HepG2 (cell line): ENCODE measurements at regions not wholly inside any gene's neighbourhood (a gene's known extent, or its start where the extent isn't known, plus 50 kb on each side); places are given as distances from the start of the nearest gene placed in this dataset.

ENCODE experiments used
- ELF4 ChIP-seq: sonication (generic); formaldehyde crosslinking; IDR thresholded peaks from 2 replicates; pipeline ENCODE4 v1.5.0; 2020; ENCODE audit warnings: missing genetic modification reagents, mild to moderate bottlenecking, moderate library complexity, borderline replicate concordance
- FIP1L1 ChIP-seq: fragments of 200-400 bp; formaldehyde crosslinking; IDR thresholded peaks from 2 replicates; pipeline ENCODE4 v1.6.1; 2018; ENCODE audit warnings: low read depth, mild to moderate bottlenecking, low read length, moderate library complexity, borderline replicate concordance; ENCODE audit not compliant: insufficient read depth
- FOXA1 ChIP-seq, 2 experiments: fragments of 450-650 bp in 1 of 2; sonication (generic) in 1 of 2; formaldehyde crosslinking in 1 of 2; IDR thresholded peaks; 2 replicates each; pipeline versions ENCODE4 v1.4.0 to v1.6.1; 2016 to 2020; ENCODE audit warnings: missing genetic modification reagents in 1 of 2
- HNRNPH1 ChIP-seq: fragments of 200-400 bp; formaldehyde crosslinking; optimal IDR thresholded peaks from 2 replicates; pipeline ENCODE3; 2017; ENCODE audit warnings: mild to moderate bottlenecking, low read depth, low read length
- NFE2L2 ChIP-seq: fragments of 150-350 bp; IDR thresholded peaks from 2 replicates; pipeline ENCODE4 v1.6.1; 2014; ENCODE audit warnings: low read length
- POLR2A ChIP-seq, 2 experiments: IDR thresholded peaks; 2 replicates each; pipeline ENCODE4 v1.6.1; 2011; ENCODE audit warnings: low read depth in 2 of 2, low read length in 2 of 2, mild to moderate bottlenecking in 1 of 2, moderate library complexity in 1 of 2; ENCODE audit not compliant: insufficient read depth in 1 of 2
- RAD21 ChIP-seq: fragments of 450-650 bp; formaldehyde crosslinking; IDR thresholded peaks from 2 replicates; pipeline ENCODE4 v1.5.0; 2020; ENCODE audit warnings: mild to moderate bottlenecking
- REST ChIP-seq, 2 experiments: IDR thresholded peaks; 2 replicates each; pipeline ENCODE4 v1.6.1; 2011 to 2012; ENCODE audit warnings: low read length in 2 of 2, borderline replicate concordance in 1 of 2, low read depth in 1 of 2, mild to moderate bottlenecking in 1 of 2, moderate library complexity in 1 of 2
- SALL1 ChIP-seq: sonication (generic); formaldehyde crosslinking; IDR thresholded peaks from 2 replicates; pipeline ENCODE4 v1.8.0; 2022; ENCODE audit warnings: mild to moderate bottlenecking, missing genetic modification reagents
- SP5 ChIP-seq: IDR thresholded peaks from 2 replicates; pipeline ENCODE4 v1.6.1; 2016; ENCODE audit warnings: low read depth, borderline replicate concordance
- ZHX1 ChIP-seq: sonication (generic); formaldehyde crosslinking; IDR thresholded peaks from 2 replicates; pipeline ENCODE4 v1.8.1; 2022; ENCODE audit warnings: low read depth, mild to moderate bottlenecking, missing genetic modification reagents
- ZNF619 ChIP-seq: sonication (generic); formaldehyde crosslinking; IDR thresholded peaks from 2 replicates; pipeline ENCODE4 v1.4.0; 2020; ENCODE audit warnings: mild to moderate bottlenecking, missing genetic modification reagents
- ZSCAN31 ChIP-seq: sonication (generic); formaldehyde crosslinking; IDR thresholded peaks from 2 replicates; pipeline ENCODE4 v1.5.0; 2020; ENCODE audit warnings: low read depth, mild to moderate bottlenecking, missing genetic modification reagents
- TF ChIP-seq, protein P1 (sequence below), 2 experiments: sonication (generic) in 1 of 2; formaldehyde crosslinking in 1 of 2; IDR thresholded peaks; 2 replicates each; pipeline versions ENCODE4 v1.5.1 to v1.6.1; 2011 to 2020; ENCODE audit warnings: borderline replicate concordance in 1 of 2, low read depth in 1 of 2, low read length in 1 of 2, mild to moderate bottlenecking in 1 of 2, missing genetic modification reagents in 1 of 2, moderate library complexity in 1 of 2

DNA sequence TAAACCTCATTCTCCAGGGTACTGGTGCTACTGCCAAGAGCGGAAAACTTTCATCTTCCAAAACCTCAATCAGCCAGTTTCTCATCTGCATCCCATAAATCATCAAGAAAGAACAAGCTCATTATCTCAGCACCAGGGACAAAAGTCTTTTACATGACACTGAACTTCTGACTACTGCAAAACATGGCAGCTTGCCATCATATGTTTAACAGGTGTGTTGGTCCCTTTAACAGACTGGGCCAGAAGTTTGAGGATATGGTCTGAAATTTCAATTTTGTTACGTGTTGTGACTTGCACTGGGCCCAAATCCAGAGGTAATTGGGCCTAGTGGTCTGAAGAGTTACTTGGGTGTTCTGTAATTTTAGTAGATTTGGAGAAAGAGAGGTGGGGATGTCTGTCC lies 305.4 kb upstream of the SEL1L start:
- TF ChIP-seq POLR2A (IDR thresholded peaks at IDR 0.05; ENCODE audit: insufficient read depth in 1 of 2, low read depth in 2 of 2, low read length in 2 of 2) (no peak), SP5 (no peak), ZHX1 (CRISPR knock-in tag) (no peak), FIP1L1 (no peak), HNRNPH1 (no peak), SALL1 (CRISPR knock-in tag) (no peak), ZSCAN31 (CRISPR knock-in tag) (no peak), RAD21 (CRISPR knock-in tag) (no peak), NFE2L2 (no peak), REST (IDR thresholded peaks at IDR 0.05; ENCODE audit: borderline replicate concordance in 1 of 2, low read depth in 1 of 2, low read length in 2 of 2) (no peak), FOXA1 (IDR thresholded peaks at IDR 0.05) (no peak), FOXA1 (CRISPR knock-in tag; IDR thresholded peaks at IDR 0.05) (no peak), ELF4 (CRISPR knock-in tag) (no peak), ZNF619 (CRISPR knock-in tag) (no peak)
- TF ChIP-seq, protein P1, sequence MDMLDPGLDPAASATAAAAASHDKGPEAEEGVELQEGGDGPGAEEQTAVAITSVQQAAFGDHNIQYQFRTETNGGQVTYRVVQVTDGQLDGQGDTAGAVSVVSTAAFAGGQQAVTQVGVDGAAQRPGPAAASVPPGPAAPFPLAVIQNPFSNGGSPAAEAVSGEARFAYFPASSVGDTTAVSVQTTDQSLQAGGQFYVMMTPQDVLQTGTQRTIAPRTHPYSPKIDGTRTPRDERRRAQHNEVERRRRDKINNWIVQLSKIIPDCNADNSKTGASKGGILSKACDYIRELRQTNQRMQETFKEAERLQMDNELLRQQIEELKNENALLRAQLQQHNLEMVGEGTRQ (IDR thresholded peaks at IDR 0.05; ENCODE audit: low read depth, low read length), result no peak
- TF ChIP-seq, protein P1 (CRISPR knock-in tag; IDR thresholded peaks at IDR 0.05; ENCODE audit: borderline replicate concordance), result no peak
